HG03432 (cell line): ENCODE measurements at regions not wholly inside any gene's neighbourhood (a gene's known extent, or its start where the extent isn't known, plus 50 kb on each side); places are given as distances from the start of the nearest gene placed in this dataset.

Experiments used
- ATAC-seq: cut with Tn5 transposase; IDR thresholded peaks from one replicate; pipeline ENCODE4 v1.9.1; 2021; ENCODE audit warnings: mild to moderate bottlenecking, moderate library complexity; ENCODE audit not compliant: unreplicated experiment

GRCh38 chr17:14838567-14838966, 426.6 kb downstream of the PMP22 start:
- no peak for ATAC-seq

GRCh38 chr17:14833201-14833785, 431.8 kb downstream of the PMP22 start:
- no peak for ATAC-seq

GRCh38 chr17:14831491-14831890, 433.6 kb downstream of the PMP22 start:
- ATAC-seq = no peak

- no peak for ATAC-seq
Measured at GRCh38 chr17:14827396-14827919, 437.7 kb downstream of the PMP22 start.

DNA sequence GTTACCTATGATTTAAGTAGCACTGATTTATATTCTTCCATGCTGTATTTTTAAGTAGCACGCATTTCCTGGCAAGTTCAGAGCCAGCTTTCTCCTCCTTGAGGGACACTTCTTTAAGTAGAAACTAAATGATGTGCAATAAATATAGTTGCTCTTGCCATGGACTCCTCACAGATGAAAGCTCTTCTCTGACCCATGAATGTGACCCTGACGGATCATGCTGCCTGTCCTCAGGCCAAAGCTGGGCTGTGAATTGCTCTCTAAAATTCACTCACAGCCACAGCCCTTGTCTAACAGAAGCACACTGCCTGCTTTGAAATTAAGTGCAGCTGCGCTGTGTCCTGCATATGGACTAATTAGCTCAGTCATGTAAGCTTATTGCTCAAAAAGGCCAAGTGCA, 438.8 kb downstream of the PMP22 start:
- no peak for ATAC-seq

GRCh38 chr17:14818469-14818868, 446.7 kb downstream of the PMP22 start:
- no peak for ATAC-seq

- no peak for ATAC-seq
Measured at GRCh38 chr17:14815079-14815478, 450.0 kb downstream of the PMP22 start.

DNA sequence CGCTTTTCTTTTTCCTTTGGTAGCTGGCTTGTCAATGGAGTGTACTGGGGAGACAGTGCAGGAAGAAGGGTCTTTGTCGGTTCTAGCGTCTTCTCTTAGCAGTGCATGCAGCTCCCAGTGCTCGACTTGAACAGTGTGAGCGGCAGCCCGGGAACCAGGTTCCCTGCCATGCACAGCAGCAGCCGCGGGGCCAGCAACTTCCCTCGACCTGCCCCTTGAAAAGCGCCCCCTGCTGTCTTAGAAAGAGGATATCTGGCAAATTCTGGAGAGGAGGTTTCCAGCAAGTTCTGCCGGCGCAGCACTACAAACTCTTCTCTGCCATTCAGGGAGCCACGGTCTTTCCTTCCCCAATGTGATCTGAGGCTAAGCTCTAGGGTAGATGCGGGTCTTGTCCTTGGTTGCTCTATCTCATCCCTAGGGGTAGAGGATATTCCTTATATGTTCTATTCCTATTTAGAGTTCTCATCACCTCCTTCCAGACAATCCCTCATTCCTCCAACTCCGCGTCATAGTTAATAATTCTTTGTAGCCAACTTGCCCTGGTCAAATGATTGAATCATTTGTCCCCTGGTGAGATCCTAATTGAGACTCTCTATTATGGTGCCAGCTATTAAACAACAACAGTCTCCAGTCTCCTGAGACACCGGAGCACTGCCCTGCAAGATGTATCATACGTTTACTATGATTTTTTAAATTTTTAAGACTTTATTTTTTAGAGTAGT, 451.3 kb downstream of the PMP22 start:
- ATAC-seq = no peak

DNA sequence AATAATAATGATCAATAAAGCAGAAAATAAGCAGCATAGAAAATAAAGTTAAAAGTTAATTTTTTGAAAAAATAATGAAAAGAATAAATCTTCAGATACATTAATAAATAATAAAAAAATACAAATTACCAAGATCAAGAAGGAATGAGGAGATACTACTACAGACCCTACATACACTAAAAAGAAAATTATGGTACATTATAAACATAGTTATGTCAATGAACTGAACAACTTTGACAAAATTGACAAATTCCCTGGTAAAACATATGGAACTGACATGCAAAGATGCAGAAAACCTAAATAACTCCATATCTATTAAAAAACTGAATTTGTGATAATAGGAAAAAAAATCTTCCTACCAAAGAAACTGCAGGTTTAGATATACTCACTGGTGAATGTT, 456.7 kb downstream of the PMP22 start:
- no peak for ATAC-seq

DNA sequence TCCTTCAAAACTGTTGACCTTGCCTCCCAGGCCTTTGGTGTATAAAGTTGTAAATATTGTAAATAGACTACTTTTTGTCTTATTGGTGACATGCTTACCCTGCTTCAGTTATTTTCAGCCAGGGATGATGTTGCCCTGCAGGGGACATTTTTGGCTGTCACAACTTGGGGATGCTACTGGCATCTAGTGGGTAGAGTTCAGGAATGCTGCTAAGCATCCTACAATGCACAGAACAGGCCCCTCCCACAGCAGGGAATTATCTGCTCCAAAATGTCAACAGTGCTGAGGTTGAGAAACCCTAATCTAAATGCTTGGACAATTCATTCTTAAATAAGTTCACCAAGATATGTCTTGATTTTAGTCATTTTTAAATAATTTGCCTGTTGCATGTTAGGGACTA, 459.8 kb downstream of the PMP22 start:
- no peak for ATAC-seq

GRCh38 chr17:14803826-14804225, 461.3 kb downstream of the PMP22 start:
- ATAC-seq = no peak

GRCh38 chr17:14797801-14798200, 467.3 kb downstream of the PMP22 start:
- ATAC-seq = no peak

- ATAC-seq = no peak
Measured at GRCh38 chr17:14797021-14797420, 468.1 kb downstream of the PMP22 start.

DNA sequence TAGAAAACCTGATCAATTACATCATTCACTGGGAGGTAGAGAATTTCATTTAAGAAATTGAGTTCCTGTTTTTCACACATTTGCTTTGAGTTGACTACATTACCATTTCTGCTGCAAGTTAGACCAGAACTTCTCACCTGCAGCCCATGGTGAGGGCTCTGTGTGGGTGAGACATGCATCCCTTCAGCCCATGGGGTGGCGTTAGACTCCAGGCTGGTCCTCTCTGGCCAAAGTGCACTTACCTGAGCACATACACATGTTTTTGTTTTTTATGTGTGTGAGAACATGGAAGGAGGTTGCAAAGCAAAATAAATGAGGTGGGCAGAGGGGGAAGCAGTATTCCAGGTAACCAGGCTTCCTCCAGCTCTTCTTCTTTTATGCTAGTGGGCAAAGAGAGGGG, 470.2 kb downstream of the PMP22 start:
- ATAC-seq = no peak

DNA sequence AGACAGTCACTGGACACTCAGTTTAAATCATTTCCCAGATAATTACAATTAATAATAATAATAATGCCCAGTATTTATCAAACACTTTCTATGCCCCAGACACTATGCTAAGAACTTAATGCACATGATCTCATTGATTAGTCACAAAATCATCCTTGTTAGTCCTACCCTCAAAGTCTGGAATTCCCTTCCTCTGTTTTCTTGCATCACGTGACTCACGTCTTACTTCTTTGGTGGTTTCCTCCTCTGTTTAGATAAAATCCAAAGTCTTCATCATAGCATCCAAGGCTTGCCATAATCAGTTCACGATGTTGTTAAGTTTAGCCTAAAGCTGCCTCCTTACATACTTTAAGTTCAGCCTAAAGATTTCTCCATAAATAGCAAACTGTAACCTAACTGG, 471.9 kb downstream of the PMP22 start:
- ATAC-seq = no peak

DNA sequence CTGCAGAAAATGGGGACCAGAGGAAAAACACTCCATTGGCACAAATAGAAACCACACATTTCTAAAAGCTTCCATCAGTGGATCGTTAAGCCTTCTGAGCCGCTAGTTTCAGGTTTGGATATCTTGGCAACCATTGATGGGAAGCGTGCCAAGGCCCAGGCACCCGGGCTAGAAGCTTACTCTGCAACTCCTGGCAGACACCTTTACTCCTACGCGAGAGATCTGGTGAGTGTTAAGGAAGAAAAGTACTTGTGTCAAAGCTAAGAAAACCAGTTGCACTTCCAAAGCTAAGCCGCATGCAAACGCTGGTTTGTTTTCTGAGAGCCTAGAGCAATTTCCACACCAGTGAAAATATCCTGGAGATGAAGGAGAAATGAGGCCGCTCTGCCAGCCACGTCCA, 472.4 kb downstream of the PMP22 start:
- ATAC-seq = no peak

DNA sequence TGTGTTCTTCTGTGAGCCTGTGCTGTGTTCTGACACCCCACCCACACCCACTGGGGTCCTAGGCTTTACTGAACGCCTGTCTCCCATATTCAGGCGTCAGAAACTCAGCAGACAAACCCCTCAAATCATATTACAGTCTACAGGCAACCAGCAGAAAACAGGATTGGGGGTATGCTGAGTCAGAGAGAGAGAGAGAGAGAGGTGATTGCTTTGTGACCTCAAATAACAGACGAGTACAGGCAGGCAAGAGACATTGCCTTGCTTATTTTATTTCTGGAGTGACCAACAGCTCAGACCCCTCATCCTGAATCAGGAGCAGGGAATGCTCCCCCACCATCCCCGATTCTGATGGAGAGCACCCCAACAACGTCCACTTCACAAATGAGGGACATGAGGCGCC, 473.9 kb downstream of the PMP22 start:
- no peak for ATAC-seq

GRCh38 chr17:14790521-14790920, 474.6 kb downstream of the PMP22 start:
- ATAC-seq = no peak

GRCh38 chr17:14784997-14785696, 480.0 kb downstream of the PMP22 start:
- no peak for ATAC-seq

DNA sequence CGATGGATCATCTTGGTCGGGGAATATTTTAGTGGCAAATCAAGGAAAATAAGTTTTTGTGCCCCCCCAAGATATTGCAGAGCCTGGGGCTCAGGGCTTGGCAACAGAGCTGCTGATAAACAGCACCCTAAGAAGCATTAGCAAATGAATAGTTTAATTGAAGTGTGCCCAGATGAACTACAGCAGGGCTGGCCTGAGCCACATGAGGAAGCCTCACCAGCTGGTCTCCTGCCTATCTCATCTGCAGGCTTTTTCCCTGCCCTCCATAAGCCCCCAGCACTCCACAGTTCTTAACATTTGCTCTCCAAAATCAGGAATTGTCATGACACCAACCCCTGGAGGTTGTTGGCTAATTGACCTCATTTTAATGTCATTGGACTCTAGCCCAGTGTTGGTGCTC, 480.2 kb downstream of the HS3ST3B1 start:
- no peak for ATAC-seq

DNA sequence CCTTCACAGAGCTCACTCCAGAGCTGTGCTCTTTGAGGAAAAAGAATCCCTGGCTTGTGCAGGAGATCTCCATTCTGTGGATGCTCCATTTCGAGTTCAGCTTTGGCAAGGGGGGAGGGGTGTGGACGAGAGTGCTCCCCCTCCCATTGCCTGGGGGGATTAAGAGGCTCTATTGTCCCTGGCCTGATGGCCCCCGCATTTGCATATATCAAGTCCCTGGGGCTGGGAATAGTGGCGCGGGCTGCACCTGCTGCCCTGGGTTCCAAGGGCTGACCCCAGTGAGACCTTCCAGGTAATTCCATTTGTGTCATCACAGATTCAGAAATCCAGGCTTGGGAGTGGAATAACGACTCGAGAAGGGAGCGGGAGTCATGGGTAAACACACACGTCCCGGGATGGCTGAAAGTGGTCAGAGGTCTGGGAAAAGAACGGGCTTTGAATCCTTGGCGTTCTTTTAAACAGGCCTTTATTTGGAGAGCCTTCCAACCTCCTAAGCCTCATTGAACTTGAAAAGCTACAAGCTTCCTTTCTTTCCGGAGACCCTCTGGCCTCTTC, 479.3 kb downstream of the HS3ST3B1 start:
- ATAC-seq = no peak

- no peak for ATAC-seq
Measured at GRCh38 chr17:14779241-14779640, 478.4 kb downstream of the HS3ST3B1 start.
